HPDE6-E6E7 (cell line): ENCODE measurements at regions not wholly inside any gene's neighbourhood (a gene's known extent, or its start where the extent isn't known, plus 50 kb on each side); places are given as distances from the start of the nearest gene placed in this dataset.
"Not testable (repeated sequence)": the region's sequence is repeated elsewhere in the genome, so short reads cannot be mapped to it uniquely, and the experiment has no call there.

Experiments used
- DNase-seq: peaks from one replicate; pipeline ENCODE4 v3.0.0; 2011; ENCODE audit warnings: missing footprints; ENCODE audit errors: extremely low spot score

DNA sequence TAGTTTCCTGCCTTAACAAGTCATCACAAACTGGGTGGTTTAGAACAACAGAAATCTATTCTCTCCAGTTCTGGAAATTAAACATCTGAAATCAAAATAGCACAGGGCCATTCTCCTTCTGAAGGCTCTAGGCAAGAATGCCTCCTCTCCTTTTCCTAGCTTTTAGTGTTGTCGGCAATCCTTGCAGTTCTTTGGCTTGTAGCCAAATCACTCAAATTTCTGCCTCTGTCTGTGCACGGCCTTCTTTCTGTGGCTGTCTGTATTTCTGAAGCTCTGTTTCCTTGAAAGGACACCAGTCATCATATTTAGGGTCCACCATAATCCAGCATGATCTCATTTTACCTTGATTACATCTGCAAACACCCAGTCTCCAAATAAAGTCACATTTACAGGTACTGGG is 795.5 kb downstream of the METTL15 start:
- no peak for DNase-seq

DNA sequence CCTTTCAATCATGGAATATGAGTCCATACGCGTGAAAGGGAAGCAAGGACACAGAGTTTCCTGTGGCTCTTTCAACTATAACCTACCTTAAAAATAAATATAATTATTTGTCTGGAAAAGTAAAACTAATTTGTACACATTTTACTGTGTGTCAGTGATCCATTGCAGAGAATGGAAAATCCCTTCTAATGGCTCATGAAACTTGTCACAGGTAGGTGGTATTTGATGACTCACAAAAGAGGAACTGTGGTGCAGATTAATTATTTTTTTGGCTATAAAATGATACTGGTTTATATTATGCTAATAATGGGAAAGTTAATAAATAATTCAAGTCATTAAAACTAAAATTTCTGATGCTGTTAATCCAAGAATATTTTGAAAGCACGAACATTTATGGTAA is 792.2 kb downstream of the METTL15 start:
- no peak for DNase-seq

DNA sequence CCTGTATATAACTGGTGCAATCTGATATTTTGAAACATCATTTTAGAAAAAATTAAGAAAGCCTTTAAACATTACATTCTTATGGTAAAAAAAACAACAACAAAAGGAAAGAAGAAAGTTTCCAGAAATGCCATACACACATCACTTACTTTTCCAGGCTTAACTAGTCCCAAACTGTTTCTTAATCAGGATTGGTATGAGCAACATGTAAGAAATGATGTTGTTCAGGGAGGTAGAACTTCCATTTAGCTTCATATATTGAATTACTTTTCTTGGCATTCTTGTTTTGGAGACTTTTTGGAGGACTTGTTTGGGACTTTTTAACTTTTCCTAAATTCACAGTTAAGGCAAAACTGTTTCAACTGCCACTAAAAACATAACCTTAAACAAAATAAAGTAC is 791.5 kb downstream of the METTL15 start:
- no peak for DNase-seq

DNA sequence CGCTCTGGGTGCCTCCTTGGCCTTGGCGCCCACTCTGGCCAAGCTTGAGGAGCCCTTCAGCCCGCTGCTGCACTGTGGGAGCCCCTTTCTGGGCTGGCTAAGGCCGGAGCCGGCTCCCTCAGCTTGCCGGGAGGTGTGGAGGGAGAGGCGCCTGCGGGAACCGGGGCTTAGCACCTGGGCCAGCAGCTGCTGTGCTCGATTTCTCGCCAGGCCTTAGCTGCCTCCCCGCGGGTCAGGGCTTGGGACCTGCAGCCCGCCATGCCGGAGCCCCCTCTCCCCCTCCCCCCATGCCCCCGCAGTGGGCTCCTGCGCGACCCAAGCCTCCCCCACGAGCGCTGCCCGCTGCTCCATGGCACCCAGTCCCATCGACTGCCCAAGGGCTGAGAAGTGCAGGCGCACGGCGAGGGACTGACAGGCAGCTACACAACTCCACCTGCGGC is 782.4 kb downstream of the METTL15 start:
- DNase-seq = not testable (repeated sequence)

DNA sequence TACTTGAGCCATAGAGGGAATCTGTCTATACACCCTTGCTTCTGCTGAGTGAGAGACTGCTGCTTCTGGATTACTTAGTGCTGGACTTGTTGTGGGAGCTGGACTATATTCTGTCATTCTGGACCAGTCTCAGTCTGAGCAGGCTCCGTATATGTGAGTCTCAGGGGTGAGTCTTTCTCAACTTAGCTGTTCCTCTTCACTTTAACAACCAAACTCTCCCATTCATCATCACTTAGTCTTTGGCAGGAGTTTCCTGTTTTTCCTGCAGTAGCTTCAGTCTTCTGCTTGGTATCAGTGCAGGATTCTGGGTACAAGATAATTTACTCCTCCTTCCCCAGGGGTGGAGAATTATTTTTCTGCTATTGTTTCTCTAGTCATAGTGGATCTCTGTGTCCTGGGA is 779.5 kb downstream of the METTL15 start:
- no peak for DNase-seq

DNA sequence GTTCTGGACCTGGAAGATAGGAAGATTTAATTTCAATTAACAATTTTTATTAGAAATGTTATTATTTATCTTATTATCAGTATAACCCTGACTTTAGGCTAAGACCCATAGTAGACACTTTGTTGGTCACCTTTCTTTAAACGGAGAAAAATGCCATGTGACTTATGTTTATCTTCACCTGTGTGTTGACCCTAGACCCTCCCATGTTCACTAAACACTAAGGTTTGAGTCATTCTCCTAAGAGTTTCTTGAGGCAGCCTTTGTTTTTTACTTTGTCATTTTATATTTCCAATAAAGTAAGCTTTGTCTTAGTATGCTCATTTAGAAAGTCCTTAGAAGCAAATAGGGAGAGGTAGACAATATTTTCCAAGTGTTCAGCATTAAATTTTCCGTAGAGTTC is 771.7 kb downstream of the METTL15 start:
- DNase-seq = no peak

DNA sequence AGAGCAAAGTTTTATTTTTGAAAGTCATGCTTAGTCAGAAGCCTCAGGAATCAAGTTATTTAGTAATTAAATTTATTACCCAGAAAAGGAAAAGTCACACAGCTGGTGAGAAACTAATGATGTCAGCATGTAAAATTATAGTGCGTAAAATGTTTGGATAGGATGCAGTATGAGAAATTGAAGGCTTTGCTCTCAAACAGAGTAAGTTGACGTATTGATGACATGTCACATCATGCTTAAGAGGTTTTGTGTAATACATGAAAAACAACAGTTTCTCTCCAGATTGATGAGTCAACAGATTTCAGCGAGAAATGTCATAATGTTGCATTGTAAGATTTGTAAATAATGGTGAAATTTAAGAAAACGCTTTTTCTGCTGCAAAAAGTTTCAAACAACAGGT is 769.8 kb downstream of the METTL15 start:
- peak; percentile 3 for DNase-seq

DNA sequence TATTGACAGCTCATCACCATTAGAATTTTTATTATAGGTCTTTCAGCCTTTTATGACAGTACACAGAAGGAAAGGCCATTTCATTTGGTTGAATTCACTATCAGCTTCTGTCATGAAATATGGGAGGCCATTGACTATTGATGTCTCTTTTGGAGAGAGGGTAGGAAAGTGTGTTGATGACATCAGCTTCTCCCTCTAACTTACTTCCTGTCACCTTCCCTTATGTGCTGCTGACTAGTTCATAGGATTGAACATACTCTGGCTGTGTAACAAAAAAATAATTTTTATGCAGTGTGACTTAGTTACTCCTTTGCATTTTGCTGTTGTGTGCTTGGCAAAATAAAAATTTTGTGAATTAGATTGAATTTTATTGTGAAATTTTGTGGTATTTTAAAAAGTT is 769.2 kb downstream of the METTL15 start:
- no peak for DNase-seq

DNA sequence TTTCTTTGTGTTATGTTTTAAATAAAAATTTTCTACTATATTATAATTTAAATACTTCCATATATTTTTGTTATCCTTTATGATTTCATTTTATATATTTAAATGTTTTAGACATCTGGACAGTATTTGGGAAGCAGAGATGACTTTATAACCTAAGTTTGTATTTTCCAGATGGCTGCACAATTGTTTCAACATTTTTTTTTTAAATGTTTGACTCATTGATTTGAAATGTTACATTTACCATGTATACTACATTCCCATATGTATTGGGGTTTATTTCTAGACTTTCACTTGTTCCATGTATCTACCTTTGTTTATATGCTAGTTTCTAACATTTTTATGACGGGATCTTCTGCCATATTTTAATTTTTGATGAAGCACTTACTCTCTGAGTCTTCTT is 766.5 kb downstream of the METTL15 start:
- no peak for DNase-seq

DNA sequence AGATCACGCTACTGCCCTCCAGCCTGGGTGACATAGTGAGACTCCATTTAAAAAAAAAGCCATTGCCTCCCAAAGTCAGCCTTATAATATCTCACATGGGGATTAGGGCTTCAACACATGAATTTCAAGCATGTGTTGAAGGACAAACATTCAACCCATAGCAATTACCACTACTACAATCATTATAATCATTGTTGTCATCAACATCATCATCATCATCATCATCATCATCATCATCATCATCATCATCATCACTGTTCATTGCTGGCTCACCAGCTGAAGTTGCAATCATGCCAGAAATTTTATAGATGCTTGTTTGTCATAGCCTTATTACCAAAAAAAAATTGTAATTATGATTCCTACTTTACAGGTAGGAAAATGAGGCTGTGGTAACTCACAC is 762.9 kb downstream of the METTL15 start:
- DNase-seq = no peak

DNA sequence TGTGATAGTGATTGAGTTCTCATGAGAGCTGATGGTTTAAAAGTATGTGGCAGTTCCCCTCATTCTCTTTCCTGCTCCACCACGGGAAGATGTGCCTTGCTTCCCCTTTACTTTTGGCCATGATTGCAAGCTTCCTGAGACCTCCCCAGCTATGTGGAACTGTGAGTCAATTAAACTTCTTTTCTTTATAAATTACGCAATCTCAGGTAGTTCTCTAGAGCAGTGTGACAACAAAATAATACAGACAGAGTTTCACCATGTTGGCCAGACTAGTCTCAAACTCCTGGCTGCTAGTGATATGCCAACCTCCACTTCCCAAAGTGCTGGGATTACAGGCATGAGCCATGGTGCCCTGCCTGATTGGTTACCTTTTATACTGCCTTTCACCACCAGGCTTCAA is 755.2 kb downstream of the METTL15 start:
- no peak for DNase-seq

DNA sequence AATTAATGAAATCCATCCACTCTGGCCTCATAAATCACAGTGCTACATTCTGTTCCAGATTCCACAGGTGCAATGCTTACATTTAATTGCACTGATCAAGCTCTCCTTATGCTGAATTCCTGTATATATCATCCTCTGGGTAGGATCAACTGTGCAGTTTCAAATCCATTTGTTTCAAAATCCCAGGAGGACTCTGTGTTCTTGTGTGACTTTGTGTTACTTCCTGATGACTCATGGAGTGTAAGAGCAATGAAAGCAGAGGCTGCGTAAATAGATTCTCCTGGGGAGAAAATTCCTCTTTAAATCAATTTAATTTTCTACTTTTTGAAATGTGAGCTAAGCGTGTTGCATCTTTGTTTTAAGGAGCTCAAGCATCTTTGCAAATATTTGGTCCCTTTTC is 752.7 kb downstream of the METTL15 start:
- no peak for DNase-seq

DNA sequence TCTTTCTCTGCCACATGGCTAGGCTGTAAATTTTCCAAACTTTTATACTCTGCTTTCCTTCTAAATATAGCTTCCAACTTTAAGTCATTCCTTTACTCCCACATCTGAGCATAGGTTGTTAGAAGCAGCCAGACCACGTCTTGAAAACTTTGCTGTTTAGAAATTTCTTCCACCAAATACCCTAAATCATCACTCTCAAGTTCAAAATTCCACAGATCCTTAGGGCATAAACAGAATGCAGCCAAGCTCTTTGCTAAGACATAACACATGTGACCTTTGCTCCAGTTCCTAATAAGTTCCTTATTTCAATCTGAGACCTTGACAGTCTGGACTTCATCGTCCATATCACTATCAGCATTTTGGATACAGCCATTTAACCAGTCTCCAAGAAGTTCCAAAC is 749.9 kb downstream of the METTL15 start:
- no peak for DNase-seq

DNA sequence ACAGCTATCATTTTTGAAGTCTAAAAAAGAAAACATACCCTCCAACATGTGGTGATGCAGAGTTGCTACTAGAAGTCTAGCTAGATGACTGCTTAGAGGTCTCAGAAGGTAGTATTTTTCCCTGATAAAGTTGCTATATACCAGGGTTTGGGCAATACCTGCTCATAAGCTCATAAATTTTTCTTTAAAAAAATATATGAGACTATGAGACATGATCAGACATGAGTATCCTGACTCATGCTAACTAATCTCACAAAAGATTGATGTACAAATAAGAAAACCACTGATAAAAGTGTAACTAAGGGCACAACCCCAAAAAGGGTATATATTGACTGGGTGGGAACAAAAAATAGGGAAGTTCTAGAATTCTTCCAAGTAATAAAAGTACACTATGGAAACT is 740.9 kb downstream of the METTL15 start:
- DNase-seq = no peak

DNA sequence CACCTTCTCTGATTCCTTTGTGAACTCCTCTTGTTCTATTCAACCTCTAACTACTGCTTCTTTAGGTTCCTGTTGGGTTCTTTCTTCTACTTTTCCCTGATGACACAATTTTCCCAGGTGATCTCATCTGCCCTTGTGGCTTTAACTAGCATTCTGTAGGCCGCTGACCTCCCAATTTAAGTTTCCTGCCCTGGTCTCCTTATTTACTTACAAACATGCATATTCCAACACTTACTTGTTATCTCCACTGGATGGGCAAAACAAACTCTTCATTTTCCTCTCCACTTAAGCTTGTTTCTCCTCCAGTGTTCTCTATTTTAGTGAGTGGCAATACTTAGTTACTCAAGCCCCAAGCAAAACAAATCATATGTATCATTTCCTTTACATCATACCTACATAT is 734.5 kb downstream of the METTL15 start:
- DNase-seq = no peak

DNA sequence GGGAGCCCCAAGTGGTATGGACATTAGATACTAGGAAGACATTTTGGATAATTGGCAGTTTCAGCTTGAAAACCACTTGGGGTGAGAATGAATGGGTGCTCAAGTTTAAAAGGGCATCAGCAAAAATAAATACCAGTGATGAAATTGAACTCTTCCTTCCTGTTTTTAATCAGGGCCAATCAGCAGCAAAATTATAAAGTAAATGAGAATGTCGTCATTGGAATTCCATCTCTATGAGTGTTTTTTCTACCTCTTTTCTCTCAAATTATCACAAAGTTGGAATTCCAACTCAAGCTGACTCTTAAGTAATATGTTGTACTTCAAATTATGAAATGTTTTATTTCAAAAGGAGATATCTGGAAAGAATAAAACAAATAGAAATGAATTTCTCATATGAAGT is 730.6 kb downstream of the METTL15 start:
- DNase-seq = no peak

DNA sequence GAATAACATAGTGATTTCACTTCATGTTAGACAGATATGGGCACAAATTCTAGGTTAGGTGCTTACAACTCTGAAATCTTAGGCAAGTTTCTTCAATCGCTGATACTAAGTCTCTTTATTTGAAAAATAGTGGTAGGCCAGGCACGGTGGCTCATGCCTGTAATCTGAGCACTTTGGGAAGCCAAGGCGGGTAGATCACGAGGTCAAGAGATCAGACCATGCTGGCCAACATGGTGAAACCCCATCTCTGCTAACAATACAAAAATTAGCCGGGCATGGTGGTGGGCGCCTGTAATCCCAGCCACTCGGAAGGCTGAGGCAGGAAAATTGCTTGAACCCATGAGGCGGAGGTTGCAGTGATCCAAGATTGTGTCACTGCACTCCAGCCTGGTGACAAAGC is 729.4 kb downstream of the METTL15 start:
- no peak for DNase-seq

DNA sequence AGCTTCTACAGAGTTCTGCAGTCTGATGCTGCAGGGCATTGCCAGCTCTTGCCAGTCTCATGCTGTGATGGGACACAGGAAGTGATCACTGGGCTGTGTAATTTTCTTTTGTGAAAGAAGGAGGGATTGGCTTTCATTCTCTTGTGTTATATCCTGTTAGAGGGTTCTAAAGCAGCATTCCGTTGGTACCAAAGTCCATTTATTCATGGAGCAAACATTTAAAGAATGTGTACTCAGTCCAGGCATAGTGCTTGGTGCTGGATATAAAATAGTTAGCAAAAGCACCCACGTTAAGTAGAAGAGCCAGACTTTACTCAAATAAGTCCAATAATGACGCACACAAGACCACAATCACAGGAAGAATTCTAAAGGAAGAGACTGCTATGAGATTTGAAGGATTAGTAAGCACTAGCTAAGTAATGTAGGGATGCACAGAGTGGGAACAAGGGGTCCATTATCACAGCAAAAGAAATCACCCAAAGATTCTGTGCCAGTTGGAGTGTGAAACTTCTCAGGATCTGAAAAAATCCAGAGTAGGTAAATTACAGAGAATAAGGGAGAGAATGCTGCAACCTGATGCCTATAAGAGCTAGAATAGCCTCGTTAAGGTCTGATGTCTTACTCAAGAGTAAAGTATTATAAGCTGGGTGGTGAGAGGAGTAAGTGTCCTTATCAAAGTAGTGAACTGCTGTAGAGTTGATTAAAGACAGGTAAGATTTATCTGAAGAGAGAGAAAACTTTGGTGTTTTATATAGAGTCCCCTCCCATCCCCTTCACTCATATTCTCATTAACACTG is 728.3 kb downstream of the METTL15 start:
- DNase-seq = no peak

DNA sequence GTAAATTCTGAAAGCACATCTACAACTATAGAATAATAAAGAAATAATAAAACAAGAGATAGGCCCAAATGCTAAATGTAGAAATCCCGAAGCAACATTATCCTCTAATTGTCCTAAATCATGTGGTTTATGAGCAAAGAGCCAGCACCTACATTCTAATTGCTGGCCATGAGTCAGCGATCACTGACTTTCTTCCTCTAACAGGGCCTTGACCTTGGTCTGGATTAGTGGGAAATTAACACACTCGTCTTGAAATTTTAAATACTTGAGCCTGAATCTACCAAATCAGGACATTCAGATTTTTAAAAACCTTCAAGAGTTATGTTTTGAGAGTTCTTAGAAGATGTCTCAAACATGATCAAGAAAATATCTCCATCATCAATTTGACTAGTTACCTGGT is 727.6 kb downstream of the METTL15 start:
- DNase-seq = peak; percentile 11

DNA sequence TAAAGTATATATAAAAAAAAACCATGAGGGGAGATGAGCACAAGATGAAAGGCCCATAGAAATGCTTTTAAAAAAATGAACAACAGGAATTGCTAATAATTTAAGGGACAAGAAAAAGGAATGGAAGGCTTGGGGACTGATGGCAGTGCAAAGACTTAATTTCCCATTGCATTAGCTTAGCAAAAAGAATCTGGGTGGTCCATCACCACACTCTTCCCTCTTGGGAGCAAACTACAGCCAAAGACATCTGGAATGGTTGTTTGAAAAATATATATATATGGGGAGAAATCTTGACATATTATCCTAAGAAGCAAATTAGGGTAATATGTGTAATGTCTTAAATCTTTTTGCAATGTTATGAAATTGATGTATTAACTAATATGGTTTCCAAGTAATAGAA is 727.1 kb downstream of the METTL15 start:
- DNase-seq = no peak

DNA sequence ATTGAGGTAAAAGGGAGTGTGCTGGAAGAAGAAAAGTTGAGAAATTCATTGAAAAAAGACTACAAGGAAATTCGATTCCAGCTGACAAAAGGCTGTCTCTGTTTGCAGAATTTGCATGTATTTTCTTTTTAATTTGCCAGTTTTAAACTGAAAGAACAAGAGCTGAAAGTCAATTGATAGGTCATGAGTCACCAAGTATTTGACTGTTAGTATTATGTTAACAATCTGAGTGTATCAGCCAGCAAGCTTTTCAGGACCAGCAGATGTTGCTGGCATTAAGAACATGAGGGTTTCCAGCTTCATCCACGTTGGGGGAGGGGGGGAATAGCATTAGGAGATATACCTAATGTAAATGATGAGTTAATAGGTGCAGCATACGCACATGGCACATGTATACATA is 726.7 kb downstream of the METTL15 start:
- DNase-seq = peak; percentile 8

DNA sequence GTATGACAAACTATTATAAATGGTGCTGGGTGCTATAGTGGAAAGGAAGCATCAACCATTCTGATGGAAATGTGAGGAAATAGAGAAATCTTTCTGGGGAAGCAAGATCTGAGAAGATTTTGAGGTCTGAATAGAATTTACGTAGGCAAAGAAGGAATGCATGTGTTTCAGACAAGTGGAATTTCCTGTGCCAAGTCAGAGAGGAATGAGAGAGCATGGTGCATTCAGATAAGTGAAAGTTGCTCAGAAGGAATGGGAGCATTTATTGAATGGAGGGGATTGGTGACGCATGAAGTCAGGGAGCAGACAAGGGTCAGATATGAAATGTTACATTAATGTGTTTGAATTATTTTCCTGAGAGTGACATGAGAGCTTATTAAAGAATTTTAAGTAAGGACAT is 725.5 kb downstream of the METTL15 start:
- no peak for DNase-seq

DNA sequence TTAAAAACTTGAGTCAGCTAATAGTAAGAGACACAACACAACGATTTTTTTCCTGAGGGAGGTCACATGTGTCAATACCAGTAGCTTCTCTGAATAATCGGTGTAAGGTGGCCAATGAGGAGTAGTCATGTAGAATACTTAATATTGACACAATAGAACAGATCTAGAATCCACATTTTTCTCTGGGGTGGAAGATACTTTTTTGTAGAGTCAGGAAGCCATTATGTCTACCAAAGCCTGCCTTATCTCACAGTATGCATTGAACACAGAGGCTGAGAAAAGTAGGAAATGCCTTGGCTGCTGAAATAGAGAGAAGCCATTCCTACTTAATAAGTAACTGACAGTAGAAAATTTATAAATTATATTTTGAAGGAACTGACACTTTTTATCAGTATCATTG is 725.0 kb downstream of the METTL15 start:
- DNase-seq = no peak

DNA sequence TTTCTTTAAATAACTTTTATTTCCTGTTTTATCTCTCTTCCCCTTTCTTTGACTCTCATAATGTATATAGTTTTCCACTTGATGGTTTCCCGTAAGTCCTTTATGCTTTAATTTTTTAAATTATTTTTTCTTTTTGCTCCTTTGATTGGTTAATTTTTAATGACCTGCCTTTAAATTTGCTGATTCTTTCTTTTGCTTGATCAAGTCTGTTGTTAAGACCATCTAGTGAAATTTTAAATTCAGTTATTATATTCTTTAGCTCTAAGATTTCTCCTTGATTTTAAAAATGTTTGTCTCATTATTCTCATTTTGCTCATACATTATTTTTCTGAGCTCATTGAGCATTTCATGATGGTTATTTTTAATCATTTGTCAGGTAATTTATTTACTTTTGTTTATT is 718.6 kb downstream of the METTL15 start:
- no peak for DNase-seq
